RKO (cell line): ENCODE measurements at regions not wholly inside any gene's neighbourhood (a gene's known extent, or its start where the extent isn't known, plus 50 kb on each side); places are given as distances from the start of the nearest gene placed in this dataset.
"Not testable (repeated sequence)": the region's sequence is repeated elsewhere in the genome, so short reads cannot be mapped to it uniquely, and the experiment has no call there.

ENCODE experiments used
- DNase-seq: peaks from one replicate; pipeline ENCODE4 v3.0.0-alpha.2; 2016; ENCODE audit warnings: low spot score

GRCh38 chr11:37431633-37432230, 833.7 kb upstream of the RAG2 start:
- not testable (repeated sequence) for DNase-seq

- not testable (repeated sequence) for DNase-seq
These were observed 833.1 kb upstream of the RAG2 start for GRCh38 chr11:37430966-37431632.

- DNase-seq: no peak
These were observed 824.5 kb upstream of the RAG2 start for GRCh38 chr11:37422511-37422910.

- no peak for DNase-seq
These were observed 813.3 kb upstream of the RAG2 start for GRCh38 chr11:37411289-37411688.

GRCh38 chr11:37409124-37409523, 811.1 kb upstream of the RAG2 start:
- no peak for DNase-seq

GRCh38 chr11:37407461-37407860, 809.4 kb upstream of the RAG2 start:
- no peak for DNase-seq

- no peak for DNase-seq
These were observed 808.6 kb upstream of the RAG2 start for GRCh38 chr11:37406651-37407050.

GRCh38 chr11:37404231-37404630, 806.2 kb upstream of the RAG2 start:
- no peak for DNase-seq

GRCh38 chr11:37402663-37403062, 804.6 kb upstream of the RAG2 start:
- DNase-seq: no peak

GRCh38 chr11:37394236-37394870, 796.3 kb upstream of the RAG2 start:
- no peak for DNase-seq

- DNase-seq: no peak
These were observed 793.6 kb upstream of the RAG2 start for GRCh38 chr11:37391615-37392014.

- no peak for DNase-seq
These were observed 792.6 kb upstream of the RAG2 start for GRCh38 chr11:37390576-37391083.

- DNase-seq: no peak
These were observed 780.9 kb upstream of the RAG2 start for GRCh38 chr11:37378958-37379357.

GRCh38 chr11:37372667-37373066, 774.6 kb upstream of the RAG2 start:
- no peak for DNase-seq

- DNase-seq: no peak
These were observed 773.4 kb upstream of the RAG2 start for GRCh38 chr11:37371346-37371970.

GRCh38 chr11:37370817-37371216, 772.8 kb upstream of the RAG2 start:
- DNase-seq: no peak

GRCh38 chr11:37364246-37364839, 766.3 kb upstream of the RAG2 start:
- no peak for DNase-seq

- DNase-seq: no peak
These were observed 755.2 kb upstream of the RAG2 start for GRCh38 chr11:37353192-37353591.

GRCh38 chr11:37352485-37352884, 754.4 kb upstream of the RAG2 start:
- DNase-seq: no peak

- no peak for DNase-seq
These were observed 745.3 kb upstream of the RAG2 start for GRCh38 chr11:37343290-37343689.

- no peak for DNase-seq
These were observed 738.4 kb upstream of the RAG2 start for GRCh38 chr11:37336401-37336800.

- no peak for DNase-seq
These were observed 735.3 kb upstream of the RAG2 start for GRCh38 chr11:37333345-37333744.

GRCh38 chr11:37323843-37324242, 725.8 kb upstream of the RAG2 start:
- DNase-seq: no peak
